A673 (cell line): ENCODE measurements at regions not wholly inside any gene's neighbourhood (a gene's known extent, or its start where the extent isn't known, plus 50 kb on each side); places are given as distances from the start of the nearest gene placed in this dataset.

Source experiments
- EZH2 ChIP-seq: fragments of 200-600 bp; sonication (generic); IDR thresholded peaks from 2 replicates; pipeline ENCODE4 v1.6.1; 2017; ENCODE audit warnings: borderline replicate concordance, low read depth, mild to moderate bottlenecking, mixed read lengths, antibody characterized with exemption, low read length; ENCODE audit not compliant: poor library complexity, severe bottlenecking
- TF ChIP-seq, protein P1 (sequence below): fragments of 300-800, 200-600 bp; sonication (generic); conservative IDR thresholded peaks from 2 replicates; pipeline ENCODE4 v1.5.1; 2017; ENCODE audit warnings: low read depth, mild to moderate bottlenecking, antibody characterized with exemption, low read length, moderate library complexity, mixed read lengths

DNA sequence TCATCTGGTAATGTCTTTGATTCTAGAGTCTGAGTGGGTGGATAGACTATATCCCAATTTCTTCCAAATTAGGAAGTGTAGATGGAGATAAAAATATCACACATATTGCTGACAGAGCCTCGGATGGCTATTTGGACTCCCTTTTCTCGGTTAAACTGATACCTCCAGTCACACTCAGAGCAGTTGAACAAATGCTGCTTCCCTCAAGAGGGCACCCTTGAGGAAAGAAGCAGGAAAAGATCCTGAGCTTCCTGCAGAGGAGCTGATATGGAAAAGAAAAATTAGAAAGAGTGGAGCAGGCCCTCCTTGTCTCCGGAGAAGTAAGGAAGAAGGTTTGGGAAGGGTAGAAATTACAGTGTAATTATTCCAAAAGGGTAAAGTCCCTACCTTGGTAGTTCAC, 96.2 kb upstream of the CCSER1 start:
- TF ChIP-seq, protein P1, sequence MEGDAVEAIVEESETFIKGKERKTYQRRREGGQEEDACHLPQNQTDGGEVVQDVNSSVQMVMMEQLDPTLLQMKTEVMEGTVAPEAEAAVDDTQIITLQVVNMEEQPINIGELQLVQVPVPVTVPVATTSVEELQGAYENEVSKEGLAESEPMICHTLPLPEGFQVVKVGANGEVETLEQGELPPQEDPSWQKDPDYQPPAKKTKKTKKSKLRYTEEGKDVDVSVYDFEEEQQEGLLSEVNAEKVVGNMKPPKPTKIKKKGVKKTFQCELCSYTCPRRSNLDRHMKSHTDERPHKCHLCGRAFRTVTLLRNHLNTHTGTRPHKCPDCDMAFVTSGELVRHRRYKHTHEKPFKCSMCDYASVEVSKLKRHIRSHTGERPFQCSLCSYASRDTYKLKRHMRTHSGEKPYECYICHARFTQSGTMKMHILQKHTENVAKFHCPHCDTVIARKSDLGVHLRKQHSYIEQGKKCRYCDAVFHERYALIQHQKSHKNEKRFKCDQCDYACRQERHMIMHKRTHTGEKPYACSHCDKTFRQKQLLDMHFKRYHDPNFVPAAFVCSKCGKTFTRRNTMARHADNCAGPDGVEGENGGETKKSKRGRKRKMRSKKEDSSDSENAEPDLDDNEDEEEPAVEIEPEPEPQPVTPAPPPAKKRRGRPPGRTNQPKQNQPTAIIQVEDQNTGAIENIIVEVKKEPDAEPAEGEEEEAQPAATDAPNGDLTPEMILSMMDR = 0 out of 2 replicates have a peak, but pooled peaks have one; percentile 27
- TF ChIP-seq EZH2 = no peak
